GM19324 (cell line): ENCODE measurements at regions not wholly inside any gene's neighbourhood (a gene's known extent, or its start where the extent isn't known, plus 50 kb on each side); places are given as distances from the start of the nearest gene placed in this dataset.

Experiments
- ATAC-seq: cut with Tn5 transposase; IDR thresholded peaks from one replicate; pipeline ENCODE4 v1.9.1; 2021; ENCODE audit warnings: mild to moderate bottlenecking, moderate library complexity; ENCODE audit not compliant: unreplicated experiment, low FRiP score

- ATAC-seq = no peak
Observed at GRCh38 chr5:35369965-35370790, 139.9 kb upstream of the PRLR start.

- ATAC-seq = no peak
Observed at GRCh38 chr5:35367526-35367925, 137.2 kb upstream of the PRLR start.

- ATAC-seq = no peak
Observed at GRCh38 chr5:35365758-35366157, 135.5 kb upstream of the PRLR start.

GRCh38 chr5:35364350-35364749, 134.1 kb upstream of the PRLR start:
- no peak for ATAC-seq

GRCh38 chr5:35363387-35363965, 133.2 kb upstream of the PRLR start:
- no peak for ATAC-seq

- no peak for ATAC-seq
Observed at GRCh38 chr5:35362772-35363171, 132.5 kb upstream of the PRLR start.

GRCh38 chr5:35360671-35361070, 130.4 kb upstream of the PRLR start:
- no peak for ATAC-seq

- ATAC-seq = no peak
Observed at GRCh38 chr5:35359859-35360258, 129.6 kb upstream of the PRLR start.

- no peak for ATAC-seq
Observed at GRCh38 chr5:35357973-35358372, 127.7 kb upstream of the PRLR start.

GRCh38 chr5:35356725-35357124, 126.4 kb upstream of the PRLR start:
- no peak for ATAC-seq

GRCh38 chr5:35354751-35355150, 124.5 kb upstream of the PRLR start:
- no peak for ATAC-seq

- no peak for ATAC-seq
Observed at GRCh38 chr5:35345222-35345621, 114.9 kb upstream of the PRLR start.

GRCh38 chr5:35342664-35343063, 112.4 kb upstream of the PRLR start:
- ATAC-seq = no peak

- ATAC-seq = no peak
Observed at GRCh38 chr5:35341189-35341588, 110.9 kb upstream of the PRLR start.

- ATAC-seq = no peak
Observed at GRCh38 chr5:35339616-35340100, 109.4 kb upstream of the PRLR start.

GRCh38 chr5:35339006-35339405, 108.7 kb upstream of the PRLR start:
- ATAC-seq = no peak

- ATAC-seq = no peak
Observed at GRCh38 chr5:35338157-35338453, 107.8 kb upstream of the PRLR start.

GRCh38 chr5:35337340-35338156, 107.3 kb upstream of the PRLR start:
- no peak for ATAC-seq

- ATAC-seq = no peak
Observed at GRCh38 chr5:35336230-35336629, 105.9 kb upstream of the PRLR start.

GRCh38 chr5:35335752-35336151, 105.5 kb upstream of the PRLR start:
- ATAC-seq = no peak

GRCh38 chr5:35333366-35333765, 103.1 kb upstream of the PRLR start:
- ATAC-seq = no peak
